A549 (cell line): ENCODE measurements at regions not wholly inside any gene's neighbourhood (a gene's known extent, or its start where the extent isn't known, plus 50 kb on each side); places are given as distances from the start of the nearest gene placed in this dataset.

Experiments used
- ATAC-seq, 2 experiments: fragments of 200-7000 bp in 1 of 2; fragments of >200 bp in 1 of 2; cut with Nextera tagmentation in 1 of 2; cut with Tn5 transposase in 1 of 2; 3 replicates each; pipeline versions ENCODE4 v1.8.0 to v1.9.1; 2018 to 2020; ENCODE audit warnings: mild to moderate bottlenecking in 1 of 2, moderate library complexity in 1 of 2
- CTCF ChIA-PET: fragments of 300-600 bp; sonication (Branson Sonifier 250); formaldehyde crosslinking; extraction: SDS; loops from one replicate; lab custom pipeline; 2021; ENCODE audit warnings: antibody characterized with exemption, inconsistent platforms; lab: Yijun Ruan, JAX
- POLR2A ChIA-PET: fragments of 350-600 bp; formaldehyde crosslinking; extraction: SDS; loops from one replicate; lab custom pipeline; 2021; ENCODE audit warnings: antibody characterized with exemption, inconsistent platforms; lab: Yijun Ruan, JAX
- DNase-seq, 2 experiments: peaks; one replicate each; pipeline versions ENCODE4 v3.0.0 to v3.0.0-alpha.2; 2011 to 2016; ENCODE audit warnings: low read depth in 1 of 2, low spot score in 1 of 2
- FAIRE-seq: peaks from 2 replicates; lab custom pipeline; 2011; peaks lifted over from hg19 to GRCh38; lab: Jason Lieb, UNC
- H3K27ac ChIP-seq, 2 experiments: fragments of >200 bp; sonication (Bioruptor Twin); formaldehyde crosslinking; 3 replicates each; pipeline ENCODE4 v1.5.1; 2016 to 2017
- H3K4me1 ChIP-seq: fragments of >200 bp; sonication (Bioruptor Twin); formaldehyde crosslinking; 3 replicates; pipeline ENCODE4 v1.6.1; 2016
- H3K4me2 ChIP-seq: fragments of >200 bp; sonication (Bioruptor Twin); formaldehyde crosslinking; 3 replicates; pipeline ENCODE4 v1.6.1; 2016
- H3K4me3 ChIP-seq: fragments of >200 bp; sonication (Bioruptor Twin); formaldehyde crosslinking; 3 replicates; pipeline ENCODE4 v1.5.1; 2016
- H3K9me3 ChIP-seq: fragments of >200 bp; sonication (Bioruptor Twin); formaldehyde crosslinking; 3 replicates; pipeline ENCODE4 v1.6.1; 2016
- ATOH8 ChIP-seq: fragments of 250-450 bp; sonication (Bioruptor Pico); IDR thresholded peaks from 2 replicates; pipeline ENCODE4 v1.5.0; 2020; ENCODE audit warnings: low read depth, mild to moderate bottlenecking, moderate library complexity
- CBX2 ChIP-seq: fragments of 200-600 bp; sonication (generic); IDR thresholded peaks from 2 replicates; pipeline ENCODE4 v1.6.1; 2016; ENCODE audit warnings: low read depth, mild to moderate bottlenecking, borderline replicate concordance
- CHD4 ChIP-seq: fragments of 200-600 bp; sonication (generic); IDR thresholded peaks from 2 replicates; pipeline ENCODE4 v1.6.1; 2016; ENCODE audit warnings: antibody characterized with exemption, mild to moderate bottlenecking, borderline replicate concordance
- CTCF ChIP-seq: fragments of >200 bp; sonication (Bioruptor Twin); formaldehyde crosslinking; IDR thresholded peaks from 3 replicates; pipeline ENCODE4 v1.5.1; 2016
- E2F6 ChIP-seq: IDR thresholded peaks from 2 replicates; pipeline ENCODE4 v1.6.1; 2012; ENCODE audit warnings: low read depth, borderline replicate concordance
- EHMT2 ChIP-seq: fragments of 200-600 bp; sonication (generic); IDR thresholded peaks from 2 replicates; pipeline ENCODE4 v1.6.1; 2016; ENCODE audit warnings: antibody characterized with exemption, low read depth, mild to moderate bottlenecking, moderate library complexity
- FOXS1 ChIP-seq: fragments of 250-450 bp; sonication (Bioruptor Pico); IDR thresholded peaks from 2 replicates; pipeline ENCODE4 v1.5.0; 2020; ENCODE audit warnings: mild to moderate bottlenecking, moderate library complexity
- HDAC2 ChIP-seq: fragments of 200-600 bp; sonication (generic); IDR thresholded peaks from 2 replicates; pipeline ENCODE4 v1.6.1; 2016
- HES2 ChIP-seq: fragments of >200 bp; sonication (Bioruptor Twin); formaldehyde crosslinking; IDR thresholded peaks from 2 replicates; pipeline ENCODE4 v1.6.1; 2016
- HEYL ChIP-seq: fragments of 250-450 bp; sonication (Bioruptor Pico); IDR thresholded peaks from 2 replicates; pipeline ENCODE4 v1.8.0; 2021; ENCODE audit warnings: mild to moderate bottlenecking, moderate library complexity
- HOXB13 ChIP-seq: fragments of 250-450 bp; sonication (Bioruptor Pico); IDR thresholded peaks from 2 replicates; pipeline ENCODE4 v1.5.0; 2020; ENCODE audit warnings: low read depth, mild to moderate bottlenecking, moderate library complexity
- KDM1A ChIP-seq: fragments of 200-600 bp; sonication (generic); IDR thresholded peaks from 2 replicates; pipeline ENCODE4 v1.6.1; 2016; ENCODE audit warnings: low read depth, mild to moderate bottlenecking
- MAFK ChIP-seq: fragments of 450-650 bp; IDR thresholded peaks from 2 replicates; pipeline ENCODE4 v1.6.1; 2014; ENCODE audit not compliant: partially characterized antibody
- MAX ChIP-seq: IDR thresholded peaks from 2 replicates; pipeline ENCODE4 v1.6.1; 2012
- NR3C1 ChIP-seq: fragments of >200 bp; sonication (Bioruptor Twin); formaldehyde crosslinking; IDR thresholded peaks from 3 replicates; pipeline ENCODE4 v1.6.1; 2017
- POLR2A ChIP-seq: IDR thresholded peaks from 2 replicates; pipeline ENCODE4 v1.6.1; 2012; ENCODE audit warnings: mild to moderate bottlenecking, low read length
- REST ChIP-seq: fragments of 200-600 bp; sonication (generic); IDR thresholded peaks from 2 replicates; pipeline ENCODE4 v1.6.1; 2016; ENCODE audit warnings: antibody characterized with exemption, mild to moderate bottlenecking, moderate library complexity
- RFX5 ChIP-seq: fragments of 450-650 bp; IDR thresholded peaks from 2 replicates; pipeline ENCODE4 v1.7.1; 2014; ENCODE audit warnings: antibody characterized with exemption, mild to moderate bottlenecking, moderate library complexity
- RNF2 ChIP-seq: fragments of 200-600 bp; sonication (generic); IDR thresholded peaks from 2 replicates; pipeline ENCODE4 v1.6.1; 2016; ENCODE audit warnings: low read depth, mild to moderate bottlenecking, antibody characterized with exemption, moderate library complexity, borderline replicate concordance
- SREBF2 ChIP-seq: fragments of 450-650 bp; IDR thresholded peaks from 2 replicates; pipeline ENCODE4 v1.6.1; 2014; ENCODE audit warnings: mild to moderate bottlenecking, moderate library complexity
- TP53 ChIP-seq: fragments of 250-450 bp; sonication (Bioruptor Pico); IDR thresholded peaks from 2 replicates; pipeline ENCODE4 v1.5.0; 2021; ENCODE audit warnings: mild to moderate bottlenecking, moderate library complexity
- USF2 ChIP-seq: fragments of 450-650 bp; IDR thresholded peaks from 2 replicates; pipeline ENCODE4 v1.6.1; 2014; ENCODE audit warnings: antibody characterized with exemption
- ZC3H11A ChIP-seq: fragments of 450-650 bp; IDR thresholded peaks from 2 replicates; pipeline ENCODE4 v1.6.1; 2014; ENCODE audit warnings: antibody characterized with exemption, mild to moderate bottlenecking
- ZFP36 ChIP-seq: fragments of 450-650 bp; IDR thresholded peaks from 2 replicates; pipeline ENCODE4 v1.6.1; 2014; ENCODE audit warnings: borderline replicate concordance; ENCODE audit not compliant: partially characterized antibody
- WGBS: methylation state at CpG from one replicate; pipeline ENCODE4 v1.1.6; 2017; ENCODE audit errors: missing lambda C conversion rate; 5-methylcytosine and 5-hydroxymethylcytosine counted together

- TF ChIP-seq CTCF (no peak), ZFP36 (no peak), USF2 (no peak), HEYL (CRISPR knock-in tag) (no peak), EHMT2 (no peak)
- TF ChIP-seq, all 56 proteins: peak for 0
Measured at GRCh38 chr7:35485436-35485835, 209.5 kb downstream of the HERPUD2 start (continued).

GRCh38 chr7:35483568-35483967, 211.4 kb downstream of the HERPUD2 start:
- POLR2A ChIA-PET: no interaction called here
- no peak for DNase-seq
- CTCF ChIA-PET: no interaction called here
- Histone ChIP-seq H3K4me2 (no peak overlapping the region), H3K4me1 (no peaks in the 10 kb centered on the region), H3K27ac (no peak overlapping the region), H3K9me3 (no peaks in the 10 kb centered on the region), H3K4me3 (no peak overlapping the region)
- TF ChIP-seq CHD4: no peak
- TF ChIP-seq RNF2: no peak
- no peak for FAIRE-seq
- 63% methylated on average over 2 of the region's 2 CpGs for WGBS
- ATAC-seq: no peak

GRCh38 chr7:35482231-35482630, 212.7 kb downstream of the HERPUD2 start:
- no peak overlapping the region for H3K27ac ChIP-seq
- no peak for TF ChIP-seq ZFP36
- TF ChIP-seq MAX: no peak
- no peak for TF ChIP-seq FOXS1 (CRISPR knock-in tag)
- TF ChIP-seq E2F6: no peak
- TF ChIP-seq SREBF2: no peak
- no peak for TF ChIP-seq ATOH8 (CRISPR knock-in tag)
- TF ChIP-seq RFX5: no peak
- no peak for TF ChIP-seq MAFK
- no peak for TF ChIP-seq HDAC2
- TF ChIP-seq REST: no peak
- TF ChIP-seq HES2: no peak
- no peak for TF ChIP-seq CBX2
- TF ChIP-seq ZC3H11A: no peak
- no peak for TF ChIP-seq POLR2A
- no peak for TF ChIP-seq NR3C1
- TF ChIP-seq EHMT2: no peak
- no peak for TF ChIP-seq HOXB13 (CRISPR knock-in tag)
- TF ChIP-seq TP53 (CRISPR knock-in tag): no peak
- TF ChIP-seq KDM1A: no peak
- ATAC-seq (no peak), DNase-seq (no peak), FAIRE-seq (no peak)
- ChIA-PET CTCF (no interaction called here), POLR2A (no interaction called here)
- WGBS: 33% methylated on average over 5 of the region's 5 CpGs
- H3K4me2 ChIP-seq: no peak overlapping the region
- H3K4me1 ChIP-seq: no peaks in the 10 kb centered on the region
- H3K4me3 ChIP-seq: no peak overlapping the region
- 0 out of 3 replicates have a peak, but pooled peaks cover 2% of the 10 kb centered on the region for H3K9me3 ChIP-seq
